HL-60 (cell line): ENCODE measurements at regions not wholly inside any gene's neighbourhood (a gene's known extent, or its start where the extent isn't known, plus 50 kb on each side); places are given as distances from the start of the nearest gene placed in this dataset.

Source experiments
- GABPA ChIP-seq: IDR thresholded peaks from 2 replicates; pipeline ENCODE4 v1.6.1; 2012; ENCODE audit warnings: low read depth
- POLR2AphosphoS5 ChIP-seq: IDR thresholded peaks from 2 replicates; pipeline ENCODE4 v1.6.1; 2012; ENCODE audit warnings: low read depth
- TF ChIP-seq, protein P1 (sequence below): IDR thresholded peaks from one replicate; pipeline ENCODE4 v1.5.1; 2011; ENCODE audit warnings: low read length, control low read depth, inconsistent platforms; ENCODE audit not compliant: insufficient read depth

- TF ChIP-seq GABPA (no peak), POLR2AphosphoS5 (no peak)
- TF ChIP-seq, protein P1, sequence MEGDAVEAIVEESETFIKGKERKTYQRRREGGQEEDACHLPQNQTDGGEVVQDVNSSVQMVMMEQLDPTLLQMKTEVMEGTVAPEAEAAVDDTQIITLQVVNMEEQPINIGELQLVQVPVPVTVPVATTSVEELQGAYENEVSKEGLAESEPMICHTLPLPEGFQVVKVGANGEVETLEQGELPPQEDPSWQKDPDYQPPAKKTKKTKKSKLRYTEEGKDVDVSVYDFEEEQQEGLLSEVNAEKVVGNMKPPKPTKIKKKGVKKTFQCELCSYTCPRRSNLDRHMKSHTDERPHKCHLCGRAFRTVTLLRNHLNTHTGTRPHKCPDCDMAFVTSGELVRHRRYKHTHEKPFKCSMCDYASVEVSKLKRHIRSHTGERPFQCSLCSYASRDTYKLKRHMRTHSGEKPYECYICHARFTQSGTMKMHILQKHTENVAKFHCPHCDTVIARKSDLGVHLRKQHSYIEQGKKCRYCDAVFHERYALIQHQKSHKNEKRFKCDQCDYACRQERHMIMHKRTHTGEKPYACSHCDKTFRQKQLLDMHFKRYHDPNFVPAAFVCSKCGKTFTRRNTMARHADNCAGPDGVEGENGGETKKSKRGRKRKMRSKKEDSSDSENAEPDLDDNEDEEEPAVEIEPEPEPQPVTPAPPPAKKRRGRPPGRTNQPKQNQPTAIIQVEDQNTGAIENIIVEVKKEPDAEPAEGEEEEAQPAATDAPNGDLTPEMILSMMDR: no peak
Observed at GRCh38 chr11:27277843-27278242, 85.2 kb downstream of the CCDC34 start.
